BJ (cell line): ENCODE measurements at regions not wholly inside any gene's neighbourhood (a gene's known extent, or its start where the extent isn't known, plus 50 kb on each side); places are given as distances from the start of the nearest gene placed in this dataset.

Experiments
- CTCF ChIA-PET: fragments of 350-600 bp; formaldehyde crosslinking; extraction: SDS; loops from one replicate; lab custom pipeline; 2021; ENCODE audit warnings: antibody characterized with exemption, inconsistent platforms; lab: Yijun Ruan, JAX
- POLR2A ChIA-PET: fragments of 300-600 bp; sonication (Branson Sonifier 250); formaldehyde crosslinking; extraction: SDS; loops from one replicate; lab custom pipeline; 2021; ENCODE audit warnings: antibody characterized with exemption; lab: Charles Lee
- DNase-seq: peaks from one replicate; pipeline ENCODE4 v3.0.0-alpha.2; 2011; ENCODE audit warnings: low read depth
- H3K27me3 ChIP-seq: 2 replicates; pipeline ENCODE4 v1.6.0; 2011; ENCODE audit warnings: low read length; ENCODE audit not compliant: control insufficient read depth, insufficient read depth
- H3K36me3 ChIP-seq: 2 replicates; pipeline ENCODE4 v1.5.1; 2011; ENCODE audit warnings: low read length; ENCODE audit not compliant: control insufficient read depth, insufficient read depth
- H3K4me3 ChIP-seq: 2 replicates; pipeline ENCODE4 v1.5.1; 2011; ENCODE audit warnings: low read depth, mild to moderate bottlenecking, control low read depth, low read length
- CTCF ChIP-seq: IDR thresholded peaks from 2 replicates; pipeline ENCODE4 v1.5.1; 2011; ENCODE audit warnings: low read depth, mild to moderate bottlenecking, control low read depth, inconsistent platforms, low read length, moderate library complexity; ENCODE audit not compliant: insufficient read depth

- no peak for TF ChIP-seq CTCF
- CTCF ChIA-PET: interaction anchor here (1.2 kb wide), 1 partner anchor 31 kb away, joined by 3 read pairs; no protein-coding TSS in a partner anchor
Observed at GRCh38 chr20:41770427-41770826, 152.2 kb upstream of the CHD6 start.

GRCh38 chr20:41769592-41770018, 151.4 kb upstream of the CHD6 start:
- POLR2A ChIA-PET: no interaction called here
- no peak for DNase-seq
- H3K4me3 ChIP-seq: no peak overlapping the region
- H3K36me3 ChIP-seq: no peaks in the 10 kb centered on the region
- TF ChIP-seq CTCF: no peak
- no peaks in the 10 kb centered on the region for H3K27me3 ChIP-seq
- CTCF ChIA-PET: no interaction called here

More at GRCh38 chr20:41770427-41770826, 152.2 kb upstream of the CHD6 start:
- no peak overlapping the region for H3K4me3 ChIP-seq
- DNase-seq: no peak
- no peaks in the 10 kb centered on the region for H3K27me3 ChIP-seq
- POLR2A ChIA-PET: no interaction called here
- H3K36me3 ChIP-seq: no peaks in the 10 kb centered on the region

GRCh38 chr20:41750137-41750536, 132.0 kb upstream of the CHD6 start:
- TF ChIP-seq CTCF: no peak
- no peak for DNase-seq
- no peaks in the 10 kb centered on the region for H3K36me3 ChIP-seq
- no peak overlapping the region for H3K4me3 ChIP-seq
- POLR2A ChIA-PET: no interaction called here
- H3K27me3 ChIP-seq: no peaks in the 10 kb centered on the region
- CTCF ChIA-PET: interaction anchor here (1.4 kb wide), 1 partner anchor 15 kb away, joined by 5 read pairs; no protein-coding TSS in a partner anchor

GRCh38 chr20:41748756-41749582, 130.8 kb upstream of the CHD6 start:
- no peak for DNase-seq
- TF ChIP-seq CTCF: no peak
- ChIA-PET CTCF (interaction anchor here (1.7 to 2.7 kb wide), 3 partner anchors 10 to 15 kb away, joined by 3 to 12 read pairs (median 6); no protein-coding TSS in a partner anchor), POLR2A (no interaction called here)
- H3K4me3 ChIP-seq: no peak overlapping the region
- H3K27me3 ChIP-seq: no peaks in the 10 kb centered on the region
- H3K36me3 ChIP-seq: no peaks in the 10 kb centered on the region

GRCh38 chr20:41748051-41748450, 129.9 kb upstream of the CHD6 start:
- no peak for DNase-seq
- no peak overlapping the region for H3K4me3 ChIP-seq
- no peak for TF ChIP-seq CTCF
- ChIA-PET CTCF (interaction anchor here (1.7 to 2.7 kb wide), 3 partner anchors 9 to 15 kb away, joined by 3 to 12 read pairs (median 6); no protein-coding TSS in a partner anchor), POLR2A (no interaction called here)
- H3K36me3 ChIP-seq: no peaks in the 10 kb centered on the region
- H3K27me3 ChIP-seq: no peaks in the 10 kb centered on the region
